GM21526 (cell line): ENCODE measurements at regions not wholly inside any gene's neighbourhood (a gene's known extent, or its start where the extent isn't known, plus 50 kb on each side); places are given as distances from the start of the nearest gene placed in this dataset.

Experiments used
- ATAC-seq: cut with Tn5 transposase; IDR thresholded peaks from one replicate; pipeline ENCODE4 v1.9.1; 2021; ENCODE audit warnings: moderate library complexity; ENCODE audit not compliant: unreplicated experiment, low FRiP score

- no peak for ATAC-seq
Observed at GRCh38 chr2:157204401-157204800, 53.1 kb upstream of the GALNT5 start.

- no peak for ATAC-seq
Observed at GRCh38 chr2:157206916-157207315, 50.6 kb upstream of the GALNT5 start.
